H1 (cell line): ENCODE measurements at regions not wholly inside any gene's neighbourhood (a gene's known extent, or its start where the extent isn't known, plus 50 kb on each side); places are given as distances from the start of the nearest gene placed in this dataset.

Experiments used
- CTCF ChIA-PET: fragments of 300-600 bp; sonication (Branson Sonifier 250); formaldehyde crosslinking; loops from one replicate; lab custom pipeline; 2021; ENCODE audit not compliant: partially characterized antibody; lab: Charles Lee
- POLR2A ChIA-PET: fragments of 300-600 bp; sonication (Branson Sonifier 250); formaldehyde crosslinking; loops from one replicate; lab custom pipeline; 2021; ENCODE audit warnings: inconsistent platforms; ENCODE audit not compliant: partially characterized antibody; lab: Charles Lee
- DNase-seq, 2 experiments: peaks; one replicate each; pipeline versions ENCODE4 v3.0.0 to v3.0.0-alpha.2; 2010 to 2022; ENCODE audit warnings: low spot score in 2 of 2, low read depth in 1 of 2, mixed read lengths in 1 of 2
- FAIRE-seq: peaks from 2 replicates; lab custom pipeline; 2011; peaks lifted over from hg19 to GRCh38; lab: Jason Lieb, UNC
- H2AFZ ChIP-seq: 2 replicates; pipeline ENCODE4 v1.8.1; 2012; ENCODE audit warnings: low read length, inconsistent platforms
- H2AK5ac ChIP-seq: 2 replicates; pipeline ENCODE4 v1.6.1; 2013; ENCODE audit warnings: low read depth, low read length
- H2BK120ac ChIP-seq: replicated peaks from 2 replicates; pipeline ENCODE3; 2013; ENCODE audit warnings: low read depth, low read length, inconsistent platforms
- H2BK12ac ChIP-seq: 2 replicates; pipeline ENCODE4 v1.6.1; 2013; ENCODE audit warnings: low read depth, low read length
- H2BK15ac ChIP-seq: 2 replicates; pipeline ENCODE4 v1.6.1; 2013; ENCODE audit warnings: low read length
- H2BK20ac ChIP-seq: 2 replicates; pipeline ENCODE4 v1.6.1; 2013; ENCODE audit warnings: low read length
- H2BK5ac ChIP-seq: 2 replicates; pipeline ENCODE4 v1.6.1; 2013; ENCODE audit warnings: low read depth, low read length
- H3K14ac ChIP-seq: 2 replicates; pipeline ENCODE4 v1.6.1; 2013; ENCODE audit warnings: inconsistent platforms; ENCODE audit not compliant: insufficient read length
- H3K18ac ChIP-seq: 2 replicates; pipeline ENCODE4 v1.6.1; 2013; ENCODE audit warnings: low read length; ENCODE audit errors: extremely low read depth
- H3K23ac ChIP-seq: 2 replicates; pipeline ENCODE4 v1.6.1; 2013; ENCODE audit warnings: inconsistent platforms; ENCODE audit not compliant: insufficient read length
- H3K23me2 ChIP-seq: 2 replicates; pipeline ENCODE4 v1.6.1; 2013; ENCODE audit warnings: low read depth, low read length
- H3K27ac ChIP-seq: 2 replicates; pipeline ENCODE4 v1.6.1; 2011; ENCODE audit warnings: low read depth, low read length, inconsistent platforms
- H3K27me3 ChIP-seq, 4 experiments: replicated peaks in 1 of 4; 1 replicate in 1 of 4; 2 replicates in 3 of 4; pipeline versions ENCODE4 v1.6.1 to v1.8.1; 2011 to 2013; ENCODE audit warnings: low read length in 3 of 4, mild to moderate bottlenecking in 3 of 4, inconsistent platforms in 2 of 4, mixed read lengths in 2 of 4, moderate library complexity in 1 of 4; ENCODE audit not compliant: control insufficient read depth in 3 of 4, insufficient read depth in 3 of 4; ENCODE audit errors: extremely low read depth in 1 of 4
- H3K36me3 ChIP-seq, 4 experiments: 2 replicates each; pipeline versions ENCODE4 v1.6.1 to v1.8.1; 2011 to 2013; ENCODE audit warnings: mild to moderate bottlenecking in 4 of 4, low read length in 3 of 4, moderate library complexity in 2 of 4, control low read depth in 1 of 4, inconsistent platforms in 1 of 4; ENCODE audit not compliant: insufficient read depth in 4 of 4, control insufficient read depth in 2 of 4
- H3K4ac ChIP-seq: replicated peaks from 2 replicates; pipeline ENCODE3; 2013; ENCODE audit warnings: low read length, low read depth, mixed read lengths, inconsistent platforms; ENCODE audit not compliant: insufficient read length
- H3K4me1 ChIP-seq, 4 experiments: replicated peaks in 1 of 4; 1 replicate in 1 of 4; 2 replicates in 3 of 4; pipeline versions ENCODE4 v1.6.1 to v1.8.1; 2011 to 2013; ENCODE audit warnings: low read length in 3 of 4, inconsistent platforms in 2 of 4, mixed read lengths in 1 of 4; ENCODE audit not compliant: insufficient read depth in 4 of 4, control insufficient read depth in 3 of 4
- H3K4me2 ChIP-seq, 2 experiments: 2 replicates each; pipeline versions ENCODE4 v1.6.1 to v1.8.1; 2011 to 2013; ENCODE audit warnings: low read depth in 2 of 2, low read length in 2 of 2, control low read depth in 1 of 2, inconsistent platforms in 1 of 2, mild to moderate bottlenecking in 1 of 2; ENCODE audit not compliant: insufficient read depth in 1 of 2
- H3K4me3 ChIP-seq, 4 experiments: fragments of 200-600, 300-600 bp in 1 of 4; sonication (generic), shearing (Covaris generic), sonication (Bioruptor Twin) in 1 of 4; 2 replicates each; pipeline versions ENCODE4 v1.5.1 to v1.8.1; 2011 to 2016; ENCODE audit warnings: low read length in 4 of 4, low read depth in 3 of 4, control low read depth in 2 of 4, inconsistent platforms in 2 of 4, mild to moderate bottlenecking in 2 of 4, mixed read lengths in 1 of 4, moderate library complexity in 1 of 4; ENCODE audit not compliant: insufficient read depth in 2 of 4; ENCODE audit errors: extremely low read depth in 1 of 4
- H3K56ac ChIP-seq: replicated peaks from 2 replicates; pipeline ENCODE3; 2013; ENCODE audit warnings: low read depth, mild to moderate bottlenecking, mixed read lengths, low read length, inconsistent platforms; ENCODE audit not compliant: insufficient read length
- H3K79me1 ChIP-seq: 2 replicates; pipeline ENCODE4 v1.6.1; 2013; ENCODE audit warnings: low read depth, low read length, control low read depth
- H3K79me2 ChIP-seq, 2 experiments: 2 replicates each; pipeline versions ENCODE4 v1.6.1 to v1.8.1; 2012 to 2013; ENCODE audit warnings: low read length in 2 of 2, mild to moderate bottlenecking in 2 of 2, inconsistent platforms in 1 of 2; ENCODE audit not compliant: insufficient read depth in 2 of 2, control insufficient read depth in 1 of 2
- H3K9ac ChIP-seq, 4 experiments: replicated peaks in 1 of 4; 1 replicate in 1 of 4; 2 replicates in 3 of 4; pipeline versions ENCODE4 v1.6.1 to v1.8.1; 2011 to 2013; ENCODE audit warnings: low read depth in 3 of 4, low read length in 3 of 4, control low read depth in 2 of 4, mild to moderate bottlenecking in 2 of 4, moderate library complexity in 2 of 4, inconsistent platforms in 1 of 4; ENCODE audit errors: extremely low read depth in 1 of 4
- H3K9me3 ChIP-seq, 2 experiments: 2 replicates each; pipeline versions ENCODE4 v1.6.1 to v1.8.1; 2012 to 2013; ENCODE audit warnings: mild to moderate bottlenecking in 2 of 2, moderate library complexity in 2 of 2, control low read depth in 1 of 2, inconsistent platforms in 1 of 2, low read depth in 1 of 2, low read length in 1 of 2, mixed read lengths in 1 of 2; ENCODE audit not compliant: insufficient read depth in 2 of 2
- H4K20me1 ChIP-seq, 2 experiments: replicated peaks in 1 of 2; 2 replicates each; pipeline versions ENCODE3 to v1.8.1; 2011 to 2013; ENCODE audit warnings: inconsistent platforms in 2 of 2, low read length in 2 of 2, mild to moderate bottlenecking in 1 of 2; ENCODE audit not compliant: insufficient read depth in 2 of 2, control insufficient read depth in 1 of 2
- H4K5ac ChIP-seq: 2 replicates; pipeline ENCODE4 v1.6.1; 2013; ENCODE audit warnings: low read length, low read depth, mixed read lengths, inconsistent platforms; ENCODE audit not compliant: insufficient read length
- H4K8ac ChIP-seq: 2 replicates; pipeline ENCODE4 v1.8.0; 2013; ENCODE audit warnings: mild to moderate bottlenecking, moderate library complexity, low read length, inconsistent platforms; ENCODE audit not compliant: insufficient read depth; ENCODE audit errors: extremely low read depth
- H4K91ac ChIP-seq: replicated peaks from 2 replicates; pipeline ENCODE3; 2013; ENCODE audit warnings: low read length, mixed read lengths, inconsistent platforms; ENCODE audit not compliant: insufficient read length
- ASH2L ChIP-seq: fragments of 200-600, 300-600 bp; sonication (generic); IDR thresholded peaks from one replicate; pipeline ENCODE4 v1.7.1; 2017; ENCODE audit warnings: low read length
- EP300 ChIP-seq, 2 experiments: IDR thresholded peaks; 1 replicate in 1 of 2; 2 replicates in 1 of 2; pipeline ENCODE4 v1.6.1; 2011 to 2012; ENCODE audit warnings: low read depth in 2 of 2, low read length in 2 of 2, mild to moderate bottlenecking in 2 of 2, borderline replicate concordance in 1 of 2, inconsistent platforms in 1 of 2, moderate library complexity in 1 of 2
- RFX5 ChIP-seq: IDR thresholded peaks from 2 replicates; pipeline ENCODE4 v1.6.1; 2011; ENCODE audit warnings: low read depth, low read length, improper control_type of control experiment, borderline replicate concordance
- WGBS, 2 experiments: shearing (Covaris generic) in 1 of 2; methylation state at CpG; one replicate each; pipeline versions ENCODE4 v1.1.6 to v1.1.7; 2013 to 2015; ENCODE audit warnings: low lambda C conversion rate in 2 of 2, mixed read lengths in 2 of 2, inconsistent platforms in 1 of 2, low coverage in 1 of 2, missing lambda C conversion rate in 1 of 2; ENCODE audit not compliant: insufficient replicate concordance in 2 of 2, insufficient coverage in 1 of 2, insufficient read length in 1 of 2; ENCODE audit errors: extremely low coverage in 1 of 2, missing lambda C conversion rate in 1 of 2; 5-methylcytosine and 5-hydroxymethylcytosine counted together
- TF ChIP-seq, protein P1 (sequence below): IDR thresholded peaks from 2 replicates; pipeline ENCODE4 v1.6.1; 2012; ENCODE audit warnings: low read length, inconsistent platforms

DNA sequence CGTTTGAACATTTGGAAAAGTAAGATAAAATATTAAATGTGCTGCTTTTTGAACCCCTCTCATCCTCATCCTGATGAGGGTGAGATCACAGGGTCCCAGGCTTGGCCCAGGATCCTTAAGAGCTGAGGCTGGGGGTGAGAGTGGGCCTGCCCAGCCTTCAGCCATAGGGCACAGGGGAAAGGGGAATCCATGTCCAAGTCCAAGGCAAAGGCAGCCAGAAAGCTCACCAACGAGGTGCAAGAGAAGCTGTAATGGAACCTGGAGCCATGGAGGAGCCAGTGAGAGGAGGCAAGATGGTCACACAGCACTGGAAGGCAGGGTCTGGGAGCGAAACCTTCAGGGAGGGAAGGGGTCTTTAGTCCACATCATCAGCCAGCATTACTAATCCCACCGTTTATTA lies 191.9 kb downstream of the RRAGC start:
- H3K14ac ChIP-seq: no peak overlapping the region
- DNase-seq (no peak), FAIRE-seq (no peak)
- no peaks in the 10 kb centered on the region; a peak in 1 of 7 replicates for H3K27me3 ChIP-seq
- no peak overlapping the region for H3K4me3 ChIP-seq
- H2AK5ac ChIP-seq: no peak overlapping the region
- H3K56ac ChIP-seq: no peak overlapping the region
- no peak overlapping the region for H4K5ac ChIP-seq
- H2BK5ac ChIP-seq: no peak overlapping the region
- no peak overlapping the region for H3K4ac ChIP-seq
- no peak overlapping the region for H3K9ac ChIP-seq
- no peak overlapping the region for H4K8ac ChIP-seq
- H3K23me2 ChIP-seq: no peaks in the 10 kb centered on the region
- no peaks in the 10 kb centered on the region for H4K20me1 ChIP-seq
- H2BK20ac ChIP-seq: no peak overlapping the region
- ChIA-PET CTCF (interaction anchor here (1.7 to 1.9 kb wide), 2 partner anchors 69 to 134 kb away, joined by 4 read pairs; no protein-coding TSS in a partner anchor), POLR2A (no interaction called here)
- no peak overlapping the region for H3K4me2 ChIP-seq
- H3K18ac ChIP-seq: no peak overlapping the region
- no peaks in the 10 kb centered on the region for H3K79me1 ChIP-seq
- WGBS, 2 experiments: 76% methylated on average over 4 of the region's 4 CpGs; no CpG with 5 or more reads in 1 of the 2 experiments
- H2AFZ ChIP-seq: no peak overlapping the region
- no peak overlapping the region for H2BK12ac ChIP-seq
- no peaks in the 10 kb centered on the region for H3K9me3 ChIP-seq
- no peak overlapping the region for H4K91ac ChIP-seq
- H2BK120ac ChIP-seq: no peak overlapping the region
- no peaks in the 10 kb centered on the region for H3K79me2 ChIP-seq
- no peaks in the 10 kb centered on the region for H3K36me3 ChIP-seq
- H2BK15ac ChIP-seq: no peak overlapping the region
- no peak overlapping the region for H3K23ac ChIP-seq
- no peaks in the 10 kb centered on the region for H3K4me1 ChIP-seq
- no peak overlapping the region for H3K27ac ChIP-seq
- TF ChIP-seq ASH2L (no peak), EP300 (IDR thresholded peaks at IDR 0.05; ENCODE audit: borderline replicate concordance in 1 of 2, low read depth in 2 of 2, low read length in 2 of 2) (no peak), RFX5 (no peak)
- TF ChIP-seq, protein P1, sequence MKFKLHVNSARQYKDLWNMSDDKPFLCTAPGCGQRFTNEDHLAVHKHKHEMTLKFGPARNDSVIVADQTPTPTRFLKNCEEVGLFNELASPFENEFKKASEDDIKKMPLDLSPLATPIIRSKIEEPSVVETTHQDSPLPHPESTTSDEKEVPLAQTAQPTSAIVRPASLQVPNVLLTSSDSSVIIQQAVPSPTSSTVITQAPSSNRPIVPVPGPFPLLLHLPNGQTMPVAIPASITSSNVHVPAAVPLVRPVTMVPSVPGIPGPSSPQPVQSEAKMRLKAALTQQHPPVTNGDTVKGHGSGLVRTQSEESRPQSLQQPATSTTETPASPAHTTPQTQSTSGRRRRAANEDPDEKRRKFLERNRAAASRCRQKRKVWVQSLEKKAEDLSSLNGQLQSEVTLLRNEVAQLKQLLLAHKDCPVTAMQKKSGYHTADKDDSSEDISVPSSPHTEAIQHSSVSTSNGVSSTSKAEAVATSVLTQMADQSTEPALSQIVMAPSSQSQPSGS: no peak
